ENCODE measurements at regions not wholly inside any gene's neighbourhood (a gene's known extent, or its start where the extent isn't known, plus 50 kb on each side); places are given as distances from the start of the nearest gene placed in this dataset.

GRCh38 chr6:167742719-167743303 is 83.9 kb upstream of the AFDN start:
- ChIA-PET POLR2A (no interaction called here), CTCF (no interaction called here)
- no peaks in the 10 kb centered on the region for H3K27me3 ChIP-seq (ENCODE audit: control insufficient read depth, insufficient read depth, low read length)
- peaks cover 42% of the 10 kb centered on the region for H3K9me3 ChIP-seq (ENCODE audit: control insufficient read depth, insufficient read depth, low read length)
- DNase-seq (ENCODE audit: low read depth, low spot score) = no peak
- TF ChIP-seq CTCF (IDR thresholded peaks at IDR 0.05; ENCODE audit: low read depth, low read length) = no peak
- H3K27ac ChIP-seq (ENCODE audit: low read depth, low read length) = no peak overlapping the region
- no peak overlapping the region for H3K4me3 ChIP-seq (ENCODE audit: low read depth, low read length)

DNA sequence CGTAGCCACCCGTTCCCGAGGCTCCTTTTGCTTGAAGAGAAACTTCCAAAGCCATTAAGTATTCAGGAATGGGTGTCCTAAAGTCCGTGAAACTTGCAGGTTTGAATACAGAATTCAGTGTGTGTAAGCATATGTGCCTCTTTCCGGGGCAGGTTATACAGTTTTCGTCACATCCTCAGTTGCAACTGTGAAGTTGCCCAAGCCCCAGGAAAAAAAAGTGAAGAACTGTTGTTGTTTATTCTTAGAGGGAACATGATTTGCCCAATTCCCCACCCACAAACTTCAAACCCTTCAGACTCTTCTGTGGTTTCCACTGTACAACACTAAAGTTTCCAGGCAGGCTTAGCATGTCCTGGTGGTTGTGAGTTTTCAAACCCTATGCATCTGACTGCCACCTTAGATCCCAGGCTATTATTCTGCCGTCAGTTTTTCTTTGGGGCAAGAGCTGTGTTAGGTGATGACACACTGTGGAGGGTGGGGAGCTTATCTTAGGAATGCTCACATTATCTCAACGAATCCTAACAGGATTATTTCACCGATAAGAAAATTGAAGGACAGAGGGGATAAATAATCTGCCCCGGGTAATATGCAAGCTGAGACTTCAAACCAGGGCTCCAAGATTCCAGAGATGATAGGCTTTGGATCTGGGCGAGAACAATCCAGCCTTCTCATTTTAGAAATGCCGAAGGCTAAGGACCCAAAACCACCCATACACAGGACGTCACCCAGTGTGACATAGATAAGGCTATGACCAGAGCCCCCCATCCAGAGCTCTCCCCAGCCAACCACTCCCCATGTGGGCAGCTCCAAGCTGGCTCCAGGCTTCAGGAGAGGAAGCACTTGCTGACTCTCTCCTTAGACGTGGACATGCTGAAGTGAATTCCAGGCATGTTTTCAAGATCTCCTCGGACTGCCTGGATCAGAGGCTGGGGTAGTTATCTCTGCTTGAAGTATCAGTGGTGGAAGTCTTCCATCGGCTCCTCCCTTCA is 81.7 kb upstream of the AFDN start:
- TF ChIP-seq CTCF (IDR thresholded peaks at IDR 0.05; ENCODE audit: low read depth, low read length) = no peak

GRCh38 chr6:167745670-167746389 is 80.9 kb upstream of the AFDN start:
- no peak for TF ChIP-seq CTCF (IDR thresholded peaks at IDR 0.05; ENCODE audit: low read depth, low read length)

More for the DNA sequence above, 81.7 kb upstream of the AFDN start:
- no peaks in the 10 kb centered on the region for H3K27me3 ChIP-seq (ENCODE audit: control insufficient read depth, insufficient read depth, low read length)
- ChIA-PET POLR2A (no interaction called here), CTCF (no interaction called here)
- no peak overlapping the region for H3K27ac ChIP-seq (ENCODE audit: low read depth, low read length)
- no peak overlapping the region for H3K4me3 ChIP-seq (ENCODE audit: low read depth, low read length)
- peaks cover 42% of the 10 kb centered on the region for H3K9me3 ChIP-seq (ENCODE audit: control insufficient read depth, insufficient read depth, low read length)
- DNase-seq (ENCODE audit: low read depth, low spot score) = no peak

GRCh38 chr6:167746390-167746907 is 80.3 kb upstream of the AFDN start:
- ChIA-PET POLR2A (no interaction called here), CTCF (no interaction called here)
- H3K4me3 ChIP-seq (ENCODE audit: low read depth, low read length) = no peak overlapping the region
- TF ChIP-seq CTCF (IDR thresholded peaks at IDR 0.05; ENCODE audit: low read depth, low read length) = no peak
- no peak overlapping the region for H3K27ac ChIP-seq (ENCODE audit: low read depth, low read length)
- no peak for DNase-seq (ENCODE audit: low read depth, low spot score)
- H3K27me3 ChIP-seq (ENCODE audit: control insufficient read depth, insufficient read depth, low read length) = no peaks in the 10 kb centered on the region
- peaks cover 49% of the 10 kb centered on the region for H3K9me3 ChIP-seq (ENCODE audit: control insufficient read depth, insufficient read depth, low read length)

More at GRCh38 chr6:167745670-167746389, 80.9 kb upstream of the AFDN start:
- ChIA-PET POLR2A (no interaction called here), CTCF (no interaction called here)
- H3K4me3 ChIP-seq (ENCODE audit: low read depth, low read length) = no peak overlapping the region
- no peak overlapping the region for H3K27ac ChIP-seq (ENCODE audit: low read depth, low read length)
- H3K9me3 ChIP-seq (ENCODE audit: control insufficient read depth, insufficient read depth, low read length) = peaks cover 43% of the 10 kb centered on the region
- H3K27me3 ChIP-seq (ENCODE audit: control insufficient read depth, insufficient read depth, low read length) = no peaks in the 10 kb centered on the region
- no peak for DNase-seq (ENCODE audit: low read depth, low spot score)
